SK-N-SH (cell line): ENCODE measurements at regions not wholly inside any gene's neighbourhood (a gene's known extent, or its start where the extent isn't known, plus 50 kb on each side); places are given as distances from the start of the nearest gene placed in this dataset.

Experiments
- CTCF ChIA-PET: fragments of 300-600, 350-600 bp; formaldehyde crosslinking; extraction: SDS; loops from one replicate; lab custom pipeline; 2021; lab: Yijun Ruan, JAX
- POLR2A ChIA-PET: fragments of 350-600 bp; sonication (Branson Sonifier 250); formaldehyde crosslinking; extraction: SDS; loops from one replicate; lab custom pipeline; 2020; ENCODE audit warnings: antibody characterized with exemption, inconsistent platforms; lab: Yijun Ruan, JAX
- DNase-seq: peaks from one replicate; pipeline ENCODE4 v3.0.0; 2012
- H2AFZ ChIP-seq: fragments of 200-600 bp; sonication (generic); 2 replicates; pipeline ENCODE4 v1.8.1; 2016; ENCODE audit warnings: antibody characterized with exemption, mild to moderate bottlenecking, low read depth
- H3F3A ChIP-seq: fragments of 200-600 bp; sonication (generic); replicated peaks from 2 replicates; pipeline ENCODE3; 2016; ENCODE audit warnings: antibody characterized with exemption, mild to moderate bottlenecking; ENCODE audit not compliant: insufficient read depth
- H3K27ac ChIP-seq, 2 experiments: fragments of 200-500 bp in 1 of 2; fragments of 200-600 bp in 1 of 2; sonication (Bioruptor generic) in 1 of 2; sonication (generic), shearing (Covaris generic) in 1 of 2; 2 replicates each; pipeline versions ENCODE4 v1.5.1 to v1.6.1; 2014 to 2016; ENCODE audit warnings: low read depth in 2 of 2, inconsistent platforms in 1 of 2, low read length in 1 of 2, mild to moderate bottlenecking in 1 of 2, mixed read lengths in 1 of 2
- H3K27me3 ChIP-seq: fragments of 200-600 bp; sonication (generic), shearing (Covaris generic); 2 replicates; pipeline ENCODE4 v1.6.1; 2016; ENCODE audit warnings: mixed run types; ENCODE audit not compliant: insufficient read depth
- H3K36me3 ChIP-seq, 2 experiments: fragments of 200-500 bp in 1 of 2; fragments of 200-600 bp in 1 of 2; sonication (Bioruptor generic) in 1 of 2; sonication (generic) in 1 of 2; replicated peaks in 1 of 2; 2 replicates each; pipeline versions ENCODE3 to v1.5.1; 2014 to 2016; ENCODE audit warnings: low read length in 1 of 2, mild to moderate bottlenecking in 1 of 2; ENCODE audit not compliant: insufficient read depth in 2 of 2, control insufficient read depth in 1 of 2
- H3K4me1 ChIP-seq, 2 experiments: fragments of 200-500 bp in 1 of 2; fragments of 200-600 bp in 1 of 2; sonication (Bioruptor generic) in 1 of 2; sonication (generic), shearing (Covaris generic) in 1 of 2; 2 replicates each; pipeline versions ENCODE4 v1.5.1 to v1.6.1; 2014 to 2016; ENCODE audit warnings: low read depth in 1 of 2, low read length in 1 of 2, mixed run types in 1 of 2; ENCODE audit not compliant: insufficient read depth in 2 of 2, control insufficient read depth in 1 of 2
- H3K4me2 ChIP-seq: fragments of 200-600 bp; sonication (generic), shearing (Covaris generic); 2 replicates; pipeline ENCODE4 v1.6.1; 2017; ENCODE audit warnings: mixed run types
- H3K4me3 ChIP-seq, 2 experiments: fragments of 200-500 bp in 1 of 2; fragments of 200-600 bp in 1 of 2; sonication (Bioruptor generic) in 1 of 2; sonication (generic), shearing (Covaris generic) in 1 of 2; 2 replicates each; pipeline versions ENCODE4 v1.5.1 to v1.8.1; 2014 to 2016; ENCODE audit warnings: low read depth in 2 of 2, inconsistent platforms in 1 of 2, low read length in 1 of 2, mild to moderate bottlenecking in 1 of 2, mixed read lengths in 1 of 2, moderate library complexity in 1 of 2
- H3K79me2 ChIP-seq: fragments of 200-600 bp; sonication (generic); 2 replicates; pipeline ENCODE4 v1.8.1; 2017; ENCODE audit warnings: mild to moderate bottlenecking; ENCODE audit not compliant: insufficient read depth
- H3K9ac ChIP-seq: fragments of 200-600 bp; sonication (generic); 2 replicates; pipeline ENCODE4 v1.6.1; 2017; ENCODE audit warnings: mixed run types
- H3K9me2 ChIP-seq: fragments of 200-600 bp; sonication (generic); 2 replicates; pipeline ENCODE4 v1.6.1; 2017; ENCODE audit warnings: mixed run types
- H3K9me3 ChIP-seq: fragments of 200-600 bp; sonication (generic); 2 replicates; pipeline ENCODE4 v1.6.1; 2017; ENCODE audit warnings: mixed run types, mild to moderate bottlenecking, moderate library complexity
- H4K20me1 ChIP-seq: fragments of 200-600 bp; sonication (generic); 2 replicates; pipeline ENCODE4 v1.6.1; 2017; ENCODE audit warnings: mild to moderate bottlenecking, mixed run types; ENCODE audit not compliant: insufficient read depth
- ELF1 ChIP-seq: IDR thresholded peaks from 2 replicates; pipeline ENCODE4 v1.4.0; 2012
- EZH2phosphoT487 ChIP-seq: fragments of 200-600 bp; sonication (generic); IDR thresholded peaks from 2 replicates; pipeline ENCODE4 v1.6.1; 2017; ENCODE audit warnings: low read depth, mixed run types, mild to moderate bottlenecking, antibody characterized with exemption, moderate library complexity, borderline replicate concordance
- FOXM1 ChIP-seq: IDR thresholded peaks from 2 replicates; pipeline ENCODE4 v1.4.0; 2012; ENCODE audit warnings: low read depth, mild to moderate bottlenecking
- JUND ChIP-seq: IDR thresholded peaks from 2 replicates; pipeline ENCODE4 v1.4.0; 2012
- NFIC ChIP-seq: IDR thresholded peaks from 2 replicates; pipeline ENCODE4 v1.4.0; 2012; ENCODE audit warnings: borderline replicate concordance
- NRF1 ChIP-seq: IDR thresholded peaks from 2 replicates; pipeline ENCODE4 v1.6.1; 2012; ENCODE audit warnings: low read depth, mild to moderate bottlenecking, low read length
- POLR2AphosphoS5 ChIP-seq: IDR thresholded peaks from 2 replicates; pipeline ENCODE4 v1.6.1; 2012; ENCODE audit warnings: low read depth, low read length
- RAD21 ChIP-seq: IDR thresholded peaks from 2 replicates; pipeline ENCODE4 v1.6.1; 2012; ENCODE audit warnings: mild to moderate bottlenecking, low read length
- RFX5 ChIP-seq: IDR thresholded peaks from 2 replicates; pipeline ENCODE4 v1.6.1; 2012; ENCODE audit warnings: mild to moderate bottlenecking, improper control_type of control experiment, low read length
- RXRA ChIP-seq: IDR thresholded peaks from 2 replicates; pipeline ENCODE4 v1.4.0; 2012; ENCODE audit warnings: low read depth, mild to moderate bottlenecking, borderline replicate concordance
- SIN3A ChIP-seq: IDR thresholded peaks from 2 replicates; pipeline ENCODE4 v1.6.1; 2012; ENCODE audit warnings: low read depth, mild to moderate bottlenecking, low read length, moderate library complexity, borderline replicate concordance
- TAF1 ChIP-seq: IDR thresholded peaks from 2 replicates; pipeline ENCODE4 v1.6.1; 2012; ENCODE audit warnings: low read depth, mild to moderate bottlenecking, low read length, moderate library complexity, borderline replicate concordance
- YY1 ChIP-seq: IDR thresholded peaks from 2 replicates; pipeline ENCODE4 v1.4.0; 2012; ENCODE audit warnings: low read depth, mild to moderate bottlenecking
- WGBS: methylation state at CpG from one replicate; pipeline ENCODE4 v1.1.6; 2017; ENCODE audit warnings: low lambda C conversion rate; 5-methylcytosine and 5-hydroxymethylcytosine counted together
- TF ChIP-seq, protein P1 (sequence below): IDR thresholded peaks from 2 replicates; pipeline ENCODE4 v1.4.0; 2012; ENCODE audit warnings: low read depth, borderline replicate concordance
- TF ChIP-seq, protein P2 (sequence below): fragments of 150-350 bp; IDR thresholded peaks from 2 replicates; pipeline ENCODE4 v1.6.1; 2017; ENCODE audit warnings: antibody characterized with exemption, low read length, low read depth, borderline replicate concordance
- TF ChIP-seq, protein P3 (sequence below): IDR thresholded peaks from 2 replicates; pipeline ENCODE4; 2012
- TF ChIP-seq, protein P4 (sequence below): IDR thresholded peaks from 2 replicates; pipeline ENCODE4 v1.6.1; 2012; ENCODE audit warnings: mild to moderate bottlenecking, low read depth, low read length, moderate library complexity
- TF ChIP-seq, protein P5 (sequence below): fragments of 200-600 bp; sonication (generic); IDR thresholded peaks from 2 replicates; pipeline ENCODE4 v1.6.1; 2017; ENCODE audit warnings: antibody characterized with exemption, mild to moderate bottlenecking, moderate library complexity
- TF ChIP-seq, protein P6 (sequence below): IDR thresholded peaks from 2 replicates; pipeline ENCODE4 v1.4.0; 2012; ENCODE audit warnings: low read depth, borderline replicate concordance
- TF ChIP-seq, protein P7 (sequence below): fragments of 150-350 bp; IDR thresholded peaks from 2 replicates; pipeline ENCODE4 v1.6.1; 2016; ENCODE audit warnings: mild to moderate bottlenecking, low read depth, low read length

DNA sequence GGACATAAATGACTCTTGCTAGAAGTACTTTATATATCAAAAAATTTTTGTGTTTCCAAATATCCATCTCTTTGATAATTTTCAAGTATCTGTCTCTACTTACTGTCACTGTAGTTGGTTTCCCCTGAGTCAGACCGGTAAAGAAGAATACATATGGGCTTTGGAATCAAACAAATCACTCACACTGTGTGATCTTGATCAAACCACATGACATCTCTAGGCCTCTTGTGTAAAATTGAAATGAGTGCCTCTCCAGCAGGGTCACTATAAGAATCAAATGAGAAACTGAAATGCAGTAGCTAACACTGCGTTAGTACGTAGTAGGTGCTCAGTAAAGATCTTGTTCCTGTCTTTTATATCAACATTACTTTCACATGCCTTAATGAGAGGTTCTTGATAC is 314.6 kb upstream of the STT3B start:
- DNase-seq = no peak
- Histone ChIP-seq H3K9ac (no peak overlapping the region), H3K4me1 (no peaks in the 10 kb centered on the region; a peak in 1 of 4 replicates), H3K79me2 (no peaks in the 10 kb centered on the region), H3K9me2 (no peaks in the 10 kb centered on the region), H3F3A (no peaks in the 10 kb centered on the region), H2AFZ (no peak overlapping the region), H3K4me2 (no peak overlapping the region), H3K9me3 (no peaks in the 10 kb centered on the region), H3K27me3 (no peaks in the 10 kb centered on the region), H3K4me3 (no peak overlapping the region), H4K20me1 (no peaks in the 10 kb centered on the region), H3K36me3 (no peaks in the 10 kb centered on the region), H3K27ac (no peak overlapping the region)
- TF ChIP-seq ELF1 = no peak
- no peak for TF ChIP-seq SIN3A
- TF ChIP-seq, protein P1, sequence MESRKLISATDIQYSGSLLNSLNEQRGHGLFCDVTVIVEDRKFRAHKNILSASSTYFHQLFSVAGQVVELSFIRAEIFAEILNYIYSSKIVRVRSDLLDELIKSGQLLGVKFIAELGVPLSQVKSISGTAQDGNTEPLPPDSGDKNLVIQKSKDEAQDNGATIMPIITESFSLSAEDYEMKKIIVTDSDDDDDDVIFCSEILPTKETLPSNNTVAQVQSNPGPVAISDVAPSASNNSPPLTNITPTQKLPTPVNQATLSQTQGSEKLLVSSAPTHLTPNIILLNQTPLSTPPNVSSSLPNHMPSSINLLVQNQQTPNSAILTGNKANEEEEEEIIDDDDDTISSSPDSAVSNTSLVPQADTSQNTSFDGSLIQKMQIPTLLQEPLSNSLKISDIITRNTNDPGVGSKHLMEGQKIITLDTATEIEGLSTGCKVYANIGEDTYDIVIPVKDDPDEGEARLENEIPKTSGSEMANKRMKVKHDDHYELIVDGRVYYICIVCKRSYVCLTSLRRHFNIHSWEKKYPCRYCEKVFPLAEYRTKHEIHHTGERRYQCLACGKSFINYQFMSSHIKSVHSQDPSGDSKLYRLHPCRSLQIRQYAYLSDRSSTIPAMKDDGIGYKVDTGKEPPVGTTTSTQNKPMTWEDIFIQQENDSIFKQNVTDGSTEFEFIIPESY = no peak
- TF ChIP-seq POLR2AphosphoS5 = no peak
- TF ChIP-seq, protein P2, sequence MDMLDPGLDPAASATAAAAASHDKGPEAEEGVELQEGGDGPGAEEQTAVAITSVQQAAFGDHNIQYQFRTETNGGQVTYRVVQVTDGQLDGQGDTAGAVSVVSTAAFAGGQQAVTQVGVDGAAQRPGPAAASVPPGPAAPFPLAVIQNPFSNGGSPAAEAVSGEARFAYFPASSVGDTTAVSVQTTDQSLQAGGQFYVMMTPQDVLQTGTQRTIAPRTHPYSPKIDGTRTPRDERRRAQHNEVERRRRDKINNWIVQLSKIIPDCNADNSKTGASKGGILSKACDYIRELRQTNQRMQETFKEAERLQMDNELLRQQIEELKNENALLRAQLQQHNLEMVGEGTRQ = no peak
- no peak for TF ChIP-seq YY1
- no peak for TF ChIP-seq FOXM1
- TF ChIP-seq, protein P3, sequence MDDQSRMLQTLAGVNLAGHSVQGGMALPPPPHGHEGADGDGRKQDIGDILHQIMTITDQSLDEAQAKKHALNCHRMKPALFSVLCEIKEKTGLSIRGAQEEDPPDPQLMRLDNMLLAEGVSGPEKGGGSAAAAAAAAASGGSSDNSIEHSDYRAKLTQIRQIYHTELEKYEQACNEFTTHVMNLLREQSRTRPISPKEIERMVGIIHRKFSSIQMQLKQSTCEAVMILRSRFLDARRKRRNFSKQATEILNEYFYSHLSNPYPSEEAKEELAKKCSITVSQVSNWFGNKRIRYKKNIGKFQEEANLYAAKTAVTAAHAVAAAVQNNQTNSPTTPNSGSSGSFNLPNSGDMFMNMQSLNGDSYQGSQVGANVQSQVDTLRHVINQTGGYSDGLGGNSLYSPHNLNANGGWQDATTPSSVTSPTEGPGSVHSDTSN = no peak
- TF ChIP-seq, protein P4, sequence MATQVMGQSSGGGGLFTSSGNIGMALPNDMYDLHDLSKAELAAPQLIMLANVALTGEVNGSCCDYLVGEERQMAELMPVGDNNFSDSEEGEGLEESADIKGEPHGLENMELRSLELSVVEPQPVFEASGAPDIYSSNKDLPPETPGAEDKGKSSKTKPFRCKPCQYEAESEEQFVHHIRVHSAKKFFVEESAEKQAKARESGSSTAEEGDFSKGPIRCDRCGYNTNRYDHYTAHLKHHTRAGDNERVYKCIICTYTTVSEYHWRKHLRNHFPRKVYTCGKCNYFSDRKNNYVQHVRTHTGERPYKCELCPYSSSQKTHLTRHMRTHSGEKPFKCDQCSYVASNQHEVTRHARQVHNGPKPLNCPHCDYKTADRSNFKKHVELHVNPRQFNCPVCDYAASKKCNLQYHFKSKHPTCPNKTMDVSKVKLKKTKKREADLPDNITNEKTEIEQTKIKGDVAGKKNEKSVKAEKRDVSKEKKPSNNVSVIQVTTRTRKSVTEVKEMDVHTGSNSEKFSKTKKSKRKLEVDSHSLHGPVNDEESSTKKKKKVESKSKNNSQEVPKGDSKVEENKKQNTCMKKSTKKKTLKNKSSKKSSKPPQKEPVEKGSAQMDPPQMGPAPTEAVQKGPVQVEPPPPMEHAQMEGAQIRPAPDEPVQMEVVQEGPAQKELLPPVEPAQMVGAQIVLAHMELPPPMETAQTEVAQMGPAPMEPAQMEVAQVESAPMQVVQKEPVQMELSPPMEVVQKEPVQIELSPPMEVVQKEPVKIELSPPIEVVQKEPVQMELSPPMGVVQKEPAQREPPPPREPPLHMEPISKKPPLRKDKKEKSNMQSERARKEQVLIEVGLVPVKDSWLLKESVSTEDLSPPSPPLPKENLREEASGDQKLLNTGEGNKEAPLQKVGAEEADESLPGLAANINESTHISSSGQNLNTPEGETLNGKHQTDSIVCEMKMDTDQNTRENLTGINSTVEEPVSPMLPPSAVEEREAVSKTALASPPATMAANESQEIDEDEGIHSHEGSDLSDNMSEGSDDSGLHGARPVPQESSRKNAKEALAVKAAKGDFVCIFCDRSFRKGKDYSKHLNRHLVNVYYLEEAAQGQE = no peak
- TF ChIP-seq NRF1 = no peak
- TF ChIP-seq, protein P5, sequence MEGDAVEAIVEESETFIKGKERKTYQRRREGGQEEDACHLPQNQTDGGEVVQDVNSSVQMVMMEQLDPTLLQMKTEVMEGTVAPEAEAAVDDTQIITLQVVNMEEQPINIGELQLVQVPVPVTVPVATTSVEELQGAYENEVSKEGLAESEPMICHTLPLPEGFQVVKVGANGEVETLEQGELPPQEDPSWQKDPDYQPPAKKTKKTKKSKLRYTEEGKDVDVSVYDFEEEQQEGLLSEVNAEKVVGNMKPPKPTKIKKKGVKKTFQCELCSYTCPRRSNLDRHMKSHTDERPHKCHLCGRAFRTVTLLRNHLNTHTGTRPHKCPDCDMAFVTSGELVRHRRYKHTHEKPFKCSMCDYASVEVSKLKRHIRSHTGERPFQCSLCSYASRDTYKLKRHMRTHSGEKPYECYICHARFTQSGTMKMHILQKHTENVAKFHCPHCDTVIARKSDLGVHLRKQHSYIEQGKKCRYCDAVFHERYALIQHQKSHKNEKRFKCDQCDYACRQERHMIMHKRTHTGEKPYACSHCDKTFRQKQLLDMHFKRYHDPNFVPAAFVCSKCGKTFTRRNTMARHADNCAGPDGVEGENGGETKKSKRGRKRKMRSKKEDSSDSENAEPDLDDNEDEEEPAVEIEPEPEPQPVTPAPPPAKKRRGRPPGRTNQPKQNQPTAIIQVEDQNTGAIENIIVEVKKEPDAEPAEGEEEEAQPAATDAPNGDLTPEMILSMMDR = no peak
- TF ChIP-seq, protein P6, sequence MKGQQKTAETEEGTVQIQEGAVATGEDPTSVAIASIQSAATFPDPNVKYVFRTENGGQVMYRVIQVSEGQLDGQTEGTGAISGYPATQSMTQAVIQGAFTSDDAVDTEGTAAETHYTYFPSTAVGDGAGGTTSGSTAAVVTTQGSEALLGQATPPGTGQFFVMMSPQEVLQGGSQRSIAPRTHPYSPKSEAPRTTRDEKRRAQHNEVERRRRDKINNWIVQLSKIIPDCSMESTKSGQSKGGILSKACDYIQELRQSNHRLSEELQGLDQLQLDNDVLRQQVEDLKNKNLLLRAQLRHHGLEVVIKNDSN = no peak
- no peak for TF ChIP-seq EZH2phosphoT487
- no peak for TF ChIP-seq RXRA
- TF ChIP-seq TAF1 = no peak
- no peak for TF ChIP-seq RFX5
- TF ChIP-seq RAD21 = no peak
- TF ChIP-seq, protein P7, sequence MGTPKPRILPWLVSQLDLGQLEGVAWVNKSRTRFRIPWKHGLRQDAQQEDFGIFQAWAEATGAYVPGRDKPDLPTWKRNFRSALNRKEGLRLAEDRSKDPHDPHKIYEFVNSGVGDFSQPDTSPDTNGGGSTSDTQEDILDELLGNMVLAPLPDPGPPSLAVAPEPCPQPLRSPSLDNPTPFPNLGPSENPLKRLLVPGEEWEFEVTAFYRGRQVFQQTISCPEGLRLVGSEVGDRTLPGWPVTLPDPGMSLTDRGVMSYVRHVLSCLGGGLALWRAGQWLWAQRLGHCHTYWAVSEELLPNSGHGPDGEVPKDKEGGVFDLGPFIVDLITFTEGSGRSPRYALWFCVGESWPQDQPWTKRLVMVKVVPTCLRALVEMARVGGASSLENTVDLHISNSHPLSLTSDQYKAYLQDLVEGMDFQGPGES = no peak
- TF ChIP-seq NFIC = no peak
- no peak for TF ChIP-seq JUND
- 74% methylated on average over 3 of the region's 3 CpGs for whole genome bisulfite sequencing
- CTCF ChIA-PET = no interaction called here
- POLR2A ChIA-PET = no interaction called here
